ENCODE measurements at regions not wholly inside any gene's neighbourhood (a gene's known extent, or its start where the extent isn't known, plus 50 kb on each side); places are given as distances from the start of the nearest gene placed in this dataset.

GRCh38 chr4:123593655-123594054, 197.1 kb downstream of the SPRY1 start:
- no peak for DNase-seq
- WGBS, 2 experiments (ENCODE audit: low coverage in 1 of 2, low lambda C conversion rate in 2 of 2, missing lambda C conversion rate in 2 of 2), result 87 to 93% methylated on average over 3 of the region's 3 CpGs
- no peak overlapping the region for H3K9ac ChIP-seq
- H3K9me3 ChIP-seq (ENCODE audit: low read depth), result no peaks in the 10 kb centered on the region
- no peak overlapping the region for H3K27ac ChIP-seq
- H3K4me1 ChIP-seq (ENCODE audit: insufficient read depth), result peaks cover 10% of the 10 kb centered on the region; the same call in 1 of the 2 replicates
- H2AFZ ChIP-seq, result no peak overlapping the region
- no peak overlapping the region for H3K4me2 ChIP-seq (ENCODE audit: unreplicated experiment)
- no peaks in the 10 kb centered on the region for H3K9me2 ChIP-seq (ENCODE audit: insufficient read depth)
- H3K36me3 ChIP-seq (ENCODE audit: low read depth), result no peaks in the 10 kb centered on the region
- 0 out of 2 replicates have a peak, but pooled peaks cover 14% of the 10 kb centered on the region for H3F3A ChIP-seq (ENCODE audit: insufficient read depth)
- no peak for TF ChIP-seq EZH2phosphoT487 (IDR thresholded peaks at IDR 0.05; ENCODE audit: insufficient read depth, low read depth)
- TF ChIP-seq EZH2 (IDR thresholded peaks at IDR 0.05; ENCODE audit: insufficient read depth, poor library complexity, severe bottlenecking), result no peak
- H4K20me1 ChIP-seq (ENCODE audit: insufficient read depth), result no peaks in the 10 kb centered on the region
- H3K27me3 ChIP-seq (replicated peaks; ENCODE audit: insufficient read depth), result no peaks in the 10 kb centered on the region
- H3K4me3 ChIP-seq, result no peak overlapping the region
- no peaks in the 10 kb centered on the region for H3K79me2 ChIP-seq (ENCODE audit: insufficient read depth)
- in situ Hi-C loops (cut with MboI), result no loop called here

- no peaks in the 10 kb centered on the region for H3K9me3 ChIP-seq (ENCODE audit: low read depth)
- TF ChIP-seq EZH2 (IDR thresholded peaks at IDR 0.05; ENCODE audit: insufficient read depth, poor library complexity, severe bottlenecking), result no peak
- no peak for TF ChIP-seq EZH2phosphoT487 (IDR thresholded peaks at IDR 0.05; ENCODE audit: insufficient read depth, low read depth)
- no peak for DNase-seq
- in situ Hi-C loops (cut with MboI), result no loop called here
- H3K27me3 ChIP-seq (replicated peaks; ENCODE audit: insufficient read depth), result no peaks in the 10 kb centered on the region
- no peaks in the 10 kb centered on the region for H3K36me3 ChIP-seq (ENCODE audit: low read depth)
- no peak overlapping the region for H2AFZ ChIP-seq
- H3K9me2 ChIP-seq (ENCODE audit: insufficient read depth), result no peaks in the 10 kb centered on the region
- no peak overlapping the region for H3K4me2 ChIP-seq (ENCODE audit: unreplicated experiment)
- H3K79me2 ChIP-seq (ENCODE audit: insufficient read depth), result no peaks in the 10 kb centered on the region
- H3F3A ChIP-seq (ENCODE audit: insufficient read depth), result 0 out of 2 replicates have a peak, but pooled peaks cover 8% of the 10 kb centered on the region
- H3K27ac ChIP-seq, result no peak overlapping the region
- H4K20me1 ChIP-seq (ENCODE audit: insufficient read depth), result no peaks in the 10 kb centered on the region
- H3K4me1 ChIP-seq (ENCODE audit: insufficient read depth), result peaks cover 20% of the 10 kb centered on the region
- H3K9ac ChIP-seq, result no peak overlapping the region
- 90 to 98% methylated on average over 3 of the region's 3 CpGs for WGBS, 2 experiments (ENCODE audit: low coverage in 1 of 2, low lambda C conversion rate in 2 of 2, missing lambda C conversion rate in 2 of 2)
- H3K4me3 ChIP-seq, result no peak overlapping the region
Measured at GRCh38 chr4:123596805-123597204, 200.2 kb downstream of the SPRY1 start.

GRCh38 chr4:123597586-123597985, 201.0 kb downstream of the SPRY1 start:
- 54 to 70% methylated on average over 1 of the region's 1 CpG for WGBS, 2 experiments (ENCODE audit: low coverage in 1 of 2, low lambda C conversion rate in 2 of 2, missing lambda C conversion rate in 2 of 2)
- Histone ChIP-seq H3K36me3 (ENCODE audit: low read depth) (no peaks in the 10 kb centered on the region), H3K4me1 (ENCODE audit: insufficient read depth) (peaks cover 20% of the 10 kb centered on the region), H3K27ac (no peak overlapping the region), H3K4me3 (no peak overlapping the region), H3K9me2 (ENCODE audit: insufficient read depth) (no peaks in the 10 kb centered on the region), H4K20me1 (ENCODE audit: insufficient read depth) (no peaks in the 10 kb centered on the region), H3K9me3 (ENCODE audit: low read depth) (no peaks in the 10 kb centered on the region), H2AFZ (no peak overlapping the region), H3F3A (ENCODE audit: insufficient read depth) (0 out of 2 replicates have a peak, but pooled peaks cover 8% of the 10 kb centered on the region), H3K27me3 (replicated peaks; ENCODE audit: insufficient read depth) (no peaks in the 10 kb centered on the region), H3K4me2 (ENCODE audit: unreplicated experiment) (no peak overlapping the region), H3K9ac (no peak overlapping the region), H3K79me2 (ENCODE audit: insufficient read depth) (no peaks in the 10 kb centered on the region)
- in situ Hi-C loops (cut with MboI), result no loop called here
- peak; percentile 54 for DNase-seq
- TF ChIP-seq EZH2 (IDR thresholded peaks at IDR 0.05; ENCODE audit: insufficient read depth, poor library complexity, severe bottlenecking) (no peak), EZH2phosphoT487 (IDR thresholded peaks at IDR 0.05; ENCODE audit: insufficient read depth, low read depth) (no peak)

GRCh38 chr4:123598331-123598730, 201.7 kb downstream of the SPRY1 start:
- H3K4me3 ChIP-seq, result no peak overlapping the region
- 95 to 100% methylated on average over 1 of the region's 1 CpG for WGBS, 2 experiments (ENCODE audit: low coverage in 1 of 2, low lambda C conversion rate in 2 of 2, missing lambda C conversion rate in 2 of 2)
- no peak for DNase-seq
- H3K4me1 ChIP-seq (ENCODE audit: insufficient read depth), result peaks cover 20% of the 10 kb centered on the region
- no peaks in the 10 kb centered on the region for H3K9me3 ChIP-seq (ENCODE audit: low read depth)
- TF ChIP-seq EZH2 (IDR thresholded peaks at IDR 0.05; ENCODE audit: insufficient read depth, poor library complexity, severe bottlenecking) (no peak), EZH2phosphoT487 (IDR thresholded peaks at IDR 0.05; ENCODE audit: insufficient read depth, low read depth) (no peak)
- H3K79me2 ChIP-seq (ENCODE audit: insufficient read depth), result no peaks in the 10 kb centered on the region
- H3F3A ChIP-seq (ENCODE audit: insufficient read depth), result 0 out of 2 replicates have a peak, but pooled peaks cover 8% of the 10 kb centered on the region
- H2AFZ ChIP-seq, result no peak overlapping the region
- H3K27ac ChIP-seq, result no peak overlapping the region
- no peak overlapping the region for H3K4me2 ChIP-seq (ENCODE audit: unreplicated experiment)
- H3K9ac ChIP-seq, result no peak overlapping the region
- in situ Hi-C loops (cut with MboI), result no loop called here
- no peaks in the 10 kb centered on the region for H3K9me2 ChIP-seq (ENCODE audit: insufficient read depth)
- H4K20me1 ChIP-seq (ENCODE audit: insufficient read depth), result no peaks in the 10 kb centered on the region
- H3K36me3 ChIP-seq (ENCODE audit: low read depth), result no peaks in the 10 kb centered on the region
- no peaks in the 10 kb centered on the region for H3K27me3 ChIP-seq (replicated peaks; ENCODE audit: insufficient read depth)
